ENCODE measurements at regions not wholly inside any gene's neighbourhood (a gene's known extent, or its start where the extent isn't known, plus 50 kb on each side); places are given as distances from the start of the nearest gene placed in this dataset.

- TF ChIP-seq POLR2A (IDR thresholded peaks at IDR 0.05) (no peak), CTCF (IDR thresholded peaks at IDR 0.05) (no peak)
These were observed 305.8 kb upstream of the ANXA10 start for GRCh38 chr4:167786504-167786903.

Data from transverse colon (tissue), 3 donors.